HL-60 (cell line): ENCODE measurements at regions not wholly inside any gene's neighbourhood (a gene's known extent, or its start where the extent isn't known, plus 50 kb on each side); places are given as distances from the start of the nearest gene placed in this dataset.

Source experiments
- DNase-seq, 2 experiments: peaks; one replicate each; pipeline ENCODE4 v3.0.0-alpha.2; 2010 to 2020; ENCODE audit warnings: low read depth in 1 of 2, low spot score in 1 of 2
- H3K27ac ChIP-seq: fragments of 250-450 bp; sonication (Bioruptor Pico); replicated peaks from 2 replicates; pipeline ENCODE4 v1.5.1; 2020; ENCODE audit warnings: mild to moderate bottlenecking, moderate library complexity
- H3K27me3 ChIP-seq: fragments of 250-450 bp; sonication (Bioruptor Pico); 2 replicates; pipeline ENCODE4 v1.5.1; 2021; ENCODE audit warnings: mild to moderate bottlenecking, moderate library complexity; ENCODE audit not compliant: insufficient read depth, poor library complexity, severe bottlenecking
- H3K4me3 ChIP-seq: replicated peaks from 2 replicates; pipeline ENCODE4 v1.5.1; 2011; ENCODE audit warnings: mild to moderate bottlenecking, control low read depth, low read length; ENCODE audit not compliant: insufficient read depth
- CTCF ChIP-seq: IDR thresholded peaks from one replicate; pipeline ENCODE4 v1.5.1; 2011; ENCODE audit warnings: low read length, control low read depth, inconsistent platforms; ENCODE audit not compliant: insufficient read depth
- GABPA ChIP-seq: IDR thresholded peaks from 2 replicates; pipeline ENCODE4 v1.6.1; 2012; ENCODE audit warnings: low read depth
- POLR2AphosphoS5 ChIP-seq: IDR thresholded peaks from 2 replicates; pipeline ENCODE4 v1.6.1; 2012; ENCODE audit warnings: low read depth
- REST ChIP-seq: IDR thresholded peaks from 2 replicates; pipeline ENCODE4 v1.6.1; 2012; ENCODE audit warnings: low read depth; ENCODE audit not compliant: insufficient replicate concordance
- SPI1 ChIP-seq: IDR thresholded peaks from 2 replicates; pipeline ENCODE4 v1.6.1; 2012; ENCODE audit warnings: low read depth, mild to moderate bottlenecking, borderline replicate concordance

GRCh38 chr5:63697811-63698210, 264.4 kb downstream of the HTR1A start:
- Histone ChIP-seq H3K27ac (no peak overlapping the region), H3K4me3 (no peak overlapping the region), H3K27me3 (no peaks in the 10 kb centered on the region)
- TF ChIP-seq CTCF (no peak), GABPA (no peak), POLR2AphosphoS5 (no peak), SPI1 (no peak), REST (no peak)
- no peak for DNase-seq

- Histone ChIP-seq H3K27me3 (no peaks in the 10 kb centered on the region), H3K27ac (no peak overlapping the region), H3K4me3 (no peak overlapping the region)
- no peak for TF ChIP-seq CTCF
- TF ChIP-seq GABPA, result no peak
- no peak for DNase-seq
Measured at GRCh38 chr5:63690546-63690945, 271.7 kb downstream of the HTR1A start.

- no peak for DNase-seq
- no peak overlapping the region for H3K4me3 ChIP-seq
- TF ChIP-seq CTCF (no peak), REST (no peak), SPI1 (no peak), GABPA (no peak), POLR2AphosphoS5 (no peak)
- no peak overlapping the region for H3K27ac ChIP-seq
- H3K27me3 ChIP-seq, result no peaks in the 10 kb centered on the region
Measured at GRCh38 chr5:63687854-63688516, 274.3 kb downstream of the HTR1A start.

GRCh38 chr5:63686938-63687337, 275.3 kb downstream of the HTR1A start:
- H3K27me3 ChIP-seq, result no peaks in the 10 kb centered on the region
- no peak overlapping the region for H3K27ac ChIP-seq
- DNase-seq, result no peak
- H3K4me3 ChIP-seq, result no peak overlapping the region
- TF ChIP-seq CTCF (no peak), SPI1 (no peak), POLR2AphosphoS5 (no peak), REST (no peak), GABPA (no peak)
